ENCODE measurements at regions not wholly inside any gene's neighbourhood (a gene's known extent, or its start where the extent isn't known, plus 50 kb on each side); places are given as distances from the start of the nearest gene placed in this dataset.

DNA sequence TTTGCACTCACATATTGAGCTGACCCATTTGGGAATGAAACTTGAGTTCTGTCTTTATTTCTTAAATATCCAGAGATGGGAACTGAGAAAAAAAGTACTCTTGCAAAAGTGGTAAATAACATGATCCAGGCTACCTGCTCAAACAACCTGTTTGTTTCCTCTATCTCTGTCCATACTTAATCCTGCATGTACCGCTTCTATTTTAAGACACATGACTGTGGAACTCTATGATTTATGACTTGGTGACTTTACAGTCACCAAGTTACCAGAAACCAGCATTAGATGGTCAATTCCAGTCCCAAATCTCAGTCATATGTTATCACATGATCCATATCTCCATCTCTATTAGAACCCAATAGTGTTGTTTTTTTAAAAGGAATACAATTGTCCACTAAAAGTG lies 606.7 kb downstream of the EPHA5 start:
- H3K36me3 Mint-ChIP-seq = no peaks in the 10 kb centered on the region
- H3K9me3 Mint-ChIP-seq = no peaks in the 10 kb centered on the region
- no peak for DNase-seq
- H3K27me3 Mint-ChIP-seq = no peaks in the 10 kb centered on the region
- no peak overlapping the region for H3K27ac Mint-ChIP-seq
- H3K4me1 Mint-ChIP-seq = no peaks in the 10 kb centered on the region
- CTCF ChIA-PET = no interaction called here
- no peak overlapping the region for H3K4me3 Mint-ChIP-seq

GRCh38 chr4:65050786-65051185 lies 619.5 kb downstream of the EPHA5 start:
- CTCF ChIA-PET = interaction anchor here (0.8 kb wide), 1 partner anchor 11 kb away, joined by 3 read pairs; no protein-coding TSS in a partner anchor
- H3K27me3 Mint-ChIP-seq = no peaks in the 10 kb centered on the region

GRCh38 chr4:65046192-65047133 lies 623.8 kb downstream of the EPHA5 start:
- DNase-seq = no peak
- Mint-ChIP-seq H3K9me3 (no peaks in the 10 kb centered on the region), H3K27me3 (no peaks in the 10 kb centered on the region), H3K4me3 (no peak overlapping the region), H3K36me3 (no peaks in the 10 kb centered on the region), H3K27ac (no peak overlapping the region), H3K4me1 (no peaks in the 10 kb centered on the region)
- CTCF ChIA-PET = interaction anchor here (0.6 kb wide), 1 partner anchor 1890 kb away, joined by 3 read pairs; no protein-coding TSS in a partner anchor

More at GRCh38 chr4:65050786-65051185, 619.5 kb downstream of the EPHA5 start:
- Mint-ChIP-seq H3K9me3 (no peaks in the 10 kb centered on the region), H3K27ac (no peak overlapping the region), H3K36me3 (no peaks in the 10 kb centered on the region), H3K4me3 (no peak overlapping the region), H3K4me1 (no peaks in the 10 kb centered on the region)
- no peak for DNase-seq

- H3K27ac Mint-ChIP-seq = no peak overlapping the region
- H3K4me1 Mint-ChIP-seq = no peaks in the 10 kb centered on the region
- no peaks in the 10 kb centered on the region for H3K36me3 Mint-ChIP-seq
These were observed 624.6 kb upstream of the TECRL start for GRCh38 chr4:65033899-65034298.

GRCh38 chr4:65028592-65028991 lies 619.3 kb upstream of the TECRL start:
- Mint-ChIP-seq H3K27ac (no peak overlapping the region), H3K9me3 (peaks cover 4% of the 10 kb centered on the region), H3K36me3 (no peaks in the 10 kb centered on the region), H3K4me1 (no peaks in the 10 kb centered on the region), H3K4me3 (no peak overlapping the region), H3K27me3 (no peaks in the 10 kb centered on the region)
- CTCF ChIA-PET = no interaction called here
- DNase-seq = no peak

More at GRCh38 chr4:65033899-65034298, 624.6 kb upstream of the TECRL start:
- Mint-ChIP-seq H3K27me3 (no peaks in the 10 kb centered on the region), H3K4me3 (no peak overlapping the region), H3K9me3 (no peaks in the 10 kb centered on the region)
- CTCF ChIA-PET = no interaction called here
- DNase-seq = no peak

DNA sequence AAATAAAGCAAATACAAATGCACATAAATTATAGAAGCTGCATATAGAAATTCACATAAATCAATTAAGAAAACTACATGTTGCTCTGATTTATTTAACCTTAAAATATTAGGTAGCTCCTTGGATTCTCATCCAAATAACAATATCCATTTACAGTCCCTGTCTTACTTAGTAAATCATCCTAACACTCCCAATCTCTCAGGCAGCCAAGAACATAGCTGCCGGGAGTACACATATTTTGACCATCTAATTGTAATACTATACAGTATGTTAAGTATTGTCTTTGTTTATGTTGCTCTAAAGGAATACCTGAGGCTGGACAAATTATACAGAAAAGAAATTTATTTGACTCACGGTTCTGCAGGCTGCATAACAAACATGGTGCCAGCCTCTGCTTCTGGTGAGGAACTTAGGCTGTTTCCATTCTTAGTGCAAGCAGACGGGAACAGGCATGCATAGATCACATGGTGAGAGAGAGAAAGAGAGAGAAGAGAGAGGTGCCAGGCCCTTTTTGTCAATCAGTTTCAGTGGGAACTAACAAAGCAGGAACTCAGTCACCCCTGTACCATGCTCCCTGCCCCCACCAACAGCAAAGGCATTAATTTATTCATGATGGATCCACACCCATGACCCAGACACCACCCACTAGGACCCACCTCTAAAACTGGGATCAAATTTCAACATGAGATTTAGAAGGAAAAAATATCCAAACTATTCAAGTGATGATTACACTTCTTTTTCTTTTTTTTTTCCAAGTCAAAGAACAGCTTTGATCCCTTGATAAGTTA lies 614.8 kb upstream of the TECRL start:
- DNase-seq = no peak
- Mint-ChIP-seq H3K36me3 (no peaks in the 10 kb centered on the region), H3K27ac (no peak overlapping the region), H3K4me3 (no peak overlapping the region), H3K9me3 (peaks cover 4% of the 10 kb centered on the region), H3K27me3 (no peaks in the 10 kb centered on the region), H3K4me1 (no peaks in the 10 kb centered on the region)
- CTCF ChIA-PET = interaction anchor here (0.9 kb wide), 1 partner anchor 16 kb away, joined by 3 read pairs; no protein-coding TSS in a partner anchor

DNA sequence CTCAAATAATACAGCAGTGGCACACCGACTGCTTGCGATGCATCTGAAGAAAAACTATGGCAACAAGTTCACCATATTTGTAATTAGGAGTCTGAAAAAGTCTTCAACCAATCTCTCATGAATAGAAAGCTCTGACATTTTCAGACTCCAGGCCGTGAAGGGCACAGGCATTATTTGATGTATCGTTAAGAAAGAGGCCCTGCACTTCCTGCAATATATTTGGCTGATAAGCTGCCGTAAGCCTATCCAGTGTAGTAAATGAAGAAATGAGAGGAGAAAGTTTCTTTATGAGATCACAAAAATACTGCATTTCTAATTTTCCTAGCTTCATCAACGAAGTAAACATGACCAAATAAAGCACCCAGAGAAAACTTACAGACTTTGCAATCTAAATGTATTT lies 613.8 kb upstream of the TECRL start:
- Mint-ChIP-seq H3K27me3 (no peaks in the 10 kb centered on the region), H3K36me3 (no peaks in the 10 kb centered on the region), H3K9me3 (no peaks in the 10 kb centered on the region), H3K27ac (no peak overlapping the region), H3K4me3 (no peak overlapping the region), H3K4me1 (no peaks in the 10 kb centered on the region)
- no peak for DNase-seq
- CTCF ChIA-PET = interaction anchor here (0.6 kb wide), 1 partner anchor 15 kb away, joined by 3 read pairs; no protein-coding TSS in a partner anchor

GRCh38 chr4:65021737-65022136 lies 612.5 kb upstream of the TECRL start:
- CTCF ChIA-PET = no interaction called here
- Mint-ChIP-seq H3K27ac (no peak overlapping the region), H3K36me3 (no peaks in the 10 kb centered on the region), H3K4me3 (no peak overlapping the region), H3K4me1 (no peaks in the 10 kb centered on the region), H3K9me3 (no peaks in the 10 kb centered on the region), H3K27me3 (no peaks in the 10 kb centered on the region)
- no peak for DNase-seq

DNA sequence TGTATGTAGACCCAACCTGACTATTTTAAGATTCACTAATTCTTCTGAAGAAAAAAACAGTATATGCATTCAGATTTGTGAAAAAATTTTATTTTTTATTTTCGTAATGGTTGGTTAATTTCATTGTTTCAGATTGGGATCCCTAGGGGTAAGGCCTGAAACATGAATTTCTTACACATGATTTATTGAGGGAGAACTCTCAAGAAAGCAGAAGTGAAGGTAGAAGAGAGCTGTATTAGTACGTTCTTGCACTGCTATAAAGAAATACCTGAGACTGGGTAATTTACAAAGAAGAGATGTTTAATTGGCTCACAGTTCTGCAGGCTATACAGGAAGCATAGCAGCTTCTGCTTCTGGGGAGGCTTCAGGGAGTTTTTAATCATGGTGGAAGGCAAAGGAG lies 611.9 kb upstream of the TECRL start:
- Mint-ChIP-seq H3K9me3 (no peaks in the 10 kb centered on the region), H3K4me1 (no peaks in the 10 kb centered on the region), H3K27me3 (no peaks in the 10 kb centered on the region), H3K4me3 (no peak overlapping the region), H3K36me3 (no peaks in the 10 kb centered on the region), H3K27ac (no peak overlapping the region)
- no peak for DNase-seq
- CTCF ChIA-PET = no interaction called here

GRCh38 chr4:65019775-65020174 lies 610.5 kb upstream of the TECRL start:
- CTCF ChIA-PET = no interaction called here
- Mint-ChIP-seq H3K9me3 (no peaks in the 10 kb centered on the region), H3K36me3 (no peaks in the 10 kb centered on the region), H3K27me3 (no peaks in the 10 kb centered on the region), H3K4me3 (no peak overlapping the region), H3K4me1 (no peaks in the 10 kb centered on the region), H3K27ac (no peak overlapping the region)
- DNase-seq = no peak

- no peak overlapping the region for H3K27ac Mint-ChIP-seq
- H3K4me3 Mint-ChIP-seq = no peak overlapping the region
- no peaks in the 10 kb centered on the region for H3K9me3 Mint-ChIP-seq
- H3K4me1 Mint-ChIP-seq = no peaks in the 10 kb centered on the region
- DNase-seq = no peak
- H3K27me3 Mint-ChIP-seq = no peaks in the 10 kb centered on the region
- no peaks in the 10 kb centered on the region for H3K36me3 Mint-ChIP-seq
- CTCF ChIA-PET = no interaction called here
These were observed 609.1 kb upstream of the TECRL start for GRCh38 chr4:65018313-65018712.

DNA sequence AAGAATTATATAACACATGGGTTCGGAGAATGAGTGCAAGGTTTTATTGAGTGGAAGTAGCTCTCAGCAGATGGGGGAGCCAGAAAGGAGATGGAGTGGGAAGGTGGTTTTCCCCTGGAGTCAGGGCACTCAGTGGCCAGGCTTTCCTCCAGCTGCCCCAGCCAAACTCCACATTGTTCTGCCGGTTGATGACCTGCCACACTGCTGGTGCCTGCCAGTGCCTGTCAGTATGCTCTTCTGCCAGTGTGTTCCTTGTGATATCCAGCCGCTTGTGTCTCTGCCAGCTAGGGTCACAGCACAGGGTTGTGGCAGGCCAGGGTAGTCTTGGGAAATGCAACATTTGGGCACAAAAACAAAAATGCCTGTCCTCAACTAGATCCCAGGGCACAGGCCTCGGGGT lies 604.8 kb upstream of the TECRL start:
- no peaks in the 10 kb centered on the region for H3K4me1 Mint-ChIP-seq
- DNase-seq = no peak
- no peak overlapping the region for H3K4me3 Mint-ChIP-seq
- H3K9me3 Mint-ChIP-seq = no peaks in the 10 kb centered on the region
- no peaks in the 10 kb centered on the region for H3K27me3 Mint-ChIP-seq
- H3K36me3 Mint-ChIP-seq = no peaks in the 10 kb centered on the region
- no peak overlapping the region for H3K27ac Mint-ChIP-seq
- CTCF ChIA-PET = interaction anchor here (0.8 kb wide), 1 partner anchor 15 kb away, joined by 3 read pairs; no protein-coding TSS in a partner anchor

DNA sequence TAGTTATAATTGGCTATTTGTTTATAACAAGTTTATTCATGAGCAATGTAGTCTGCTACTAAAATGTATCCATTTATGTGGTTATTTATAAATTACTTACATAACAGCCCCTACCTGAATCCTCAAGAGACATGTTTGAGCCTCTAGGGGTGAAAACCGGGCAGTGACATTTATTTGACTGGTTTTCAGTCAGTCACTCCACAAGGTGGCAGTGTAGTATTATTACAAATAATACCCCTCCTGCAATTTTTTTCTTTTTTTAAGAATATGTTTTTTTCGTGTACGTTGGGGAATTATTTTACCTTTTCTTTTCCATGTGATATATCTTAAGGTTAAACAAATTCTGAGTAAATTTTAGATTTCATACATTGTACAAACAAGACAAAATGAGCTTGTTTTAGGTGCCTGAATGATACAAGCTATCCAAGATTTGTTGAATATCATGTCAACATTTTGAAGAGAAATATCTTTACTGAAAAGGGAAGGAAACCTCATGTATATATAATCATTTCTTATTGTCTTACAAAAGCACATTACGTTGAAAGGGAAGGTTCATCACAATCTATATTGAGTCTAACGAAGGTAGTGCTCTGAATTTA lies 598.7 kb upstream of the TECRL start:
- H3K9me3 Mint-ChIP-seq = no peaks in the 10 kb centered on the region
- H3K36me3 Mint-ChIP-seq = no peaks in the 10 kb centered on the region
- no peak for DNase-seq
- H3K27me3 Mint-ChIP-seq = no peaks in the 10 kb centered on the region
- H3K4me3 Mint-ChIP-seq = no peak overlapping the region
- CTCF ChIA-PET = interaction anchor here (0.7 to 1.0 kb wide), 2 partner anchors 15 to 16 kb away, joined by 3 read pairs; no protein-coding TSS in a partner anchor
- H3K27ac Mint-ChIP-seq = no peak overlapping the region
- no peaks in the 10 kb centered on the region for H3K4me1 Mint-ChIP-seq

DNA sequence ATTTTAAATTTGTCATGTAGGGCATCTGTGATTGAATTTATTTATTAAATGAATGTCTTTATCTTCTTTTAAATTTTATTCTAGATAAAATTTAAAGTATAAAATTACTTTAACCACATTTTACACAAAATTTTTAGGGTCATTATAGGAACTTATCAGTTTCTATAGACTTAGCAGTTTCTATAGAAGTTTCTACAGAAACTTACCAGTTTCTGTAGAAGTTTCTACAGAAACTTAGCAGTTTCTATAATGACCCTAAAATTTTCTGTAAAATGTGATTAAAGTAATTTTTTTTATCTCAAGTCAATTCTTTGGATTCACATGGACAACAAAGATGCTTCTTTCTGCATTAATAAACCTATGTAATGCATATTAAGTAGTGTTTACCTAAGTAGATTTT lies 565.9 kb upstream of the TECRL start:
- Mint-ChIP-seq H3K27me3 (no peaks in the 10 kb centered on the region), H3K36me3 (no peaks in the 10 kb centered on the region), H3K4me3 (no peak overlapping the region), H3K4me1 (no peaks in the 10 kb centered on the region), H3K27ac (no peak overlapping the region), H3K9me3 (peaks cover 2% of the 10 kb centered on the region)
- CTCF ChIA-PET = no interaction called here
- DNase-seq = no peak
